ENCODE measurements at regions not wholly inside any gene's neighbourhood (a gene's known extent, or its start where the extent isn't known, plus 50 kb on each side); places are given as distances from the start of the nearest gene placed in this dataset.

DNA sequence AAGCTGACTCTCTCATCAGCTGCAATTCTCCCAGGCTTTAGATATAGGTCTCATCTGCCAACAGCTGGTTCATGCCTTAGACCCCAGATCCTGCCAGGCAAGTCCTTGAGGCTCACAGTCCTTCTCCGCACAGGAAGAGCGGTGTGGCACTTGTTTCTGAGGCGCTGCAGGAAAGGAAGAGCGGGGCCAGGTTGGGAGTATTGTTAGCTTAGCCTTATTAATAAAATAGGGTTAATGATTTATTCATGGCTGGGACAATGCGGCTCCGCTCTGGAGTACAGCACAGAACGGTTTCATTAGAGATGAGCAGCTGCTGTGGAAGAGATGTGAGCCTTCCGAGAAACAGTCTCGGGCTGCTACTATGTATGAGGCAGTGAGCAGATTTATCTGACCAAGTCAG lies 78.1 kb downstream of the FZD1 start:
- H3K27me3 ChIP-seq, result no peaks in the 10 kb centered on the region
- H3K9me3 ChIP-seq, result no peaks in the 10 kb centered on the region
- TF ChIP-seq, protein P1, sequence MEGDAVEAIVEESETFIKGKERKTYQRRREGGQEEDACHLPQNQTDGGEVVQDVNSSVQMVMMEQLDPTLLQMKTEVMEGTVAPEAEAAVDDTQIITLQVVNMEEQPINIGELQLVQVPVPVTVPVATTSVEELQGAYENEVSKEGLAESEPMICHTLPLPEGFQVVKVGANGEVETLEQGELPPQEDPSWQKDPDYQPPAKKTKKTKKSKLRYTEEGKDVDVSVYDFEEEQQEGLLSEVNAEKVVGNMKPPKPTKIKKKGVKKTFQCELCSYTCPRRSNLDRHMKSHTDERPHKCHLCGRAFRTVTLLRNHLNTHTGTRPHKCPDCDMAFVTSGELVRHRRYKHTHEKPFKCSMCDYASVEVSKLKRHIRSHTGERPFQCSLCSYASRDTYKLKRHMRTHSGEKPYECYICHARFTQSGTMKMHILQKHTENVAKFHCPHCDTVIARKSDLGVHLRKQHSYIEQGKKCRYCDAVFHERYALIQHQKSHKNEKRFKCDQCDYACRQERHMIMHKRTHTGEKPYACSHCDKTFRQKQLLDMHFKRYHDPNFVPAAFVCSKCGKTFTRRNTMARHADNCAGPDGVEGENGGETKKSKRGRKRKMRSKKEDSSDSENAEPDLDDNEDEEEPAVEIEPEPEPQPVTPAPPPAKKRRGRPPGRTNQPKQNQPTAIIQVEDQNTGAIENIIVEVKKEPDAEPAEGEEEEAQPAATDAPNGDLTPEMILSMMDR (IDR thresholded peaks at IDR 0.05), result no peak
- TF ChIP-seq POLR2AphosphoS5 (IDR thresholded peaks at IDR 0.05) (no peak), POLR2A (IDR thresholded peaks at IDR 0.05) (no peak)
- no peak overlapping the region for H3K27ac ChIP-seq
- intact Hi-C loops (cut with DNase I; ENCODE audit: low total_unique reads), result no loop called here
- H3K4me1 ChIP-seq, result no peaks in the 10 kb centered on the region
- DNase-seq (ENCODE audit: low spot score in 2 of 2), result no peak
- no peak overlapping the region for H3K4me3 ChIP-seq
- no peaks in the 10 kb centered on the region for H3K36me3 ChIP-seq

DNA sequence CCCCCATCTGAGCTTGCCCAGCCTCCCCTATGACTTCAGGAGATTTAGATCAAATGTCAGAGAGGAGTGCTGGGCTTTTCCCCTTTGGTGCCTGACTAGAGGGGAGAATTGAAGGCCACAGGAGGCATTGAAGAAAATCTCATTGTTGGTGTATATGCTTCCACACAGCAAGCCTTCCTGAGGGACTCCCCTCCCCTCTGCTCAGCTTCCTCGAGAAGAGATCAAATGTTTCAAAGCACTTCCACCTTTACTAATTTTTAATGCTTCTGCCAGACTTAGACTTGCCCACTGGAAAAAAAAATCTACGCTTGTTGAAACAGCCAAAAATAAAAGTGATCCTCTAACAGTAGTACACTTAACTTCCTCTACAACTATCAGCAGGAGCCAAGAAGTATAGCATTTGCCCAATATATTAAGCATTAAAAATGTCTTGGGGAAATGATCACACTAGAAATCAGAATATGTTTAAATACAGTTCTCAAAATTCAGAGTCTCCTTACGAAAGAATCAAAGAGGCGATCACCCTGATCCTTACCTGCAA lies 79.3 kb downstream of the FZD1 start:
- no peak overlapping the region for H3K4me3 ChIP-seq
- DNase-seq (ENCODE audit: low spot score in 2 of 2), result no peak
- no peak overlapping the region for H3K27ac ChIP-seq
- no peaks in the 10 kb centered on the region for H3K9me3 ChIP-seq
- no peaks in the 10 kb centered on the region for H3K27me3 ChIP-seq
- H3K36me3 ChIP-seq, result no peaks in the 10 kb centered on the region
- TF ChIP-seq, protein P1 (IDR thresholded peaks at IDR 0.05), result no peak
- no peak for TF ChIP-seq POLR2A (IDR thresholded peaks at IDR 0.05)
- no peak for TF ChIP-seq POLR2AphosphoS5 (IDR thresholded peaks at IDR 0.05)
- intact Hi-C loops (cut with DNase I; ENCODE audit: low total_unique reads), result no loop called here
- H3K4me1 ChIP-seq, result no peaks in the 10 kb centered on the region

DNA sequence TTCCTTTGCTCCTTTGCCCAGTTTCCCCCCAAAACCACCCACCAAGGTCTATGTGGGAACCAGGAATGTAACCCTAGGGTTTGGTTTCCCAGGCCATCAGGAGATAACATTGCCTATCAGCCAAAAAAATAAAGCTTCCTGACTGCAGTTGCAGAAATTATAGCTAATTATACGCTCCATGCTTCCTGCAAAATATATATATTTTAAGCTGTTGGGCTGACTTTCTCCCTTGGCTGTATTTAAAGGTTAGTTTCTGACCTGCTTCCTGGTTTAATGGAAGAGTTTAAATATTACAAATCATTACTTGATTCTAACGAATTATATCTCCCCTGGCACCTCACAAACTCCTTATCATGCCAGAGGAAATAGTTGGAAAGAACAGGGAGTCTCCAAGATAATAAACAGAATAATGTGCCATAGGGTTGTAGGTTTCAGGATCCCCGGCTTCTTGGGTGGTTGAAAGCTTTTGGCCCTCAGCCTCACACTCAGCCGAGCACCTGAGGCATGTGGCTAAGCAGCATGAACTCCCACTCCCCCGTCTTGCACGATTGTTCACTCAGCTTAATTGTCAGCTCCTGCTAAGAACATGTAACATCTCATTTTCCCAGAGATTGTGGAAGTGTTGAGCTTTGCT lies 79.9 kb downstream of the FZD1 start:
- no peaks in the 10 kb centered on the region for H3K4me1 ChIP-seq

DNA sequence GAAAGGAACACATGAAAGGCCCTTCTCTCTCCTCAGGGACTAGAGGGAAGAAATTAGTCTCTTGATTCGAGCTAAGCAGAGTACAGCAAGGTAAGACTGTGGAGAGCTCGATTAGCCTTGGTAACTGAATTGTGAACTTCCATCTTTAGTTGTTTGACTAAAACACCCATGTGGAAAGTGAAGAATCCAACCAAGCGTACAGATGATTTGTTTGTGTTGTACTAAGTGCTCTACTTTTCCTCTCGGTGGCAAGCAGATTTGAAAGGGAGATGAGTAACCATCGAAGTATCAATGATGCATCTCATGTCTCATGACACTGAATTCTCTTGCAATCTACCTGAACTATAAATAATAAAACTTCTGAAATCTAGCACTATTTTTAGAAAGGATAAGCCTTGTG lies 80.7 kb downstream of the FZD1 start:
- no peaks in the 10 kb centered on the region for H3K9me3 ChIP-seq
- no peak overlapping the region for H3K27ac ChIP-seq
- H3K4me3 ChIP-seq, result no peak overlapping the region
- intact Hi-C loops (cut with DNase I; ENCODE audit: low total_unique reads), result no loop called here
- no peak for DNase-seq (ENCODE audit: low spot score in 2 of 2)
- no peaks in the 10 kb centered on the region for H3K36me3 ChIP-seq
- no peaks in the 10 kb centered on the region for H3K27me3 ChIP-seq
- no peak for TF ChIP-seq POLR2A (IDR thresholded peaks at IDR 0.05)
- TF ChIP-seq POLR2AphosphoS5 (IDR thresholded peaks at IDR 0.05), result no peak
- TF ChIP-seq, protein P1 (IDR thresholded peaks at IDR 0.05), result no peak
- no peaks in the 10 kb centered on the region for H3K4me1 ChIP-seq

More for the DNA sequence above, 79.9 kb downstream of the FZD1 start:
- no peaks in the 10 kb centered on the region for H3K27me3 ChIP-seq
- no peaks in the 10 kb centered on the region for H3K9me3 ChIP-seq
- H3K4me3 ChIP-seq, result no peak overlapping the region
- intact Hi-C loops (cut with DNase I; ENCODE audit: low total_unique reads), result no loop called here
- H3K36me3 ChIP-seq, result no peaks in the 10 kb centered on the region
- TF ChIP-seq POLR2A (IDR thresholded peaks at IDR 0.05), result no peak
- TF ChIP-seq, protein P1 (IDR thresholded peaks at IDR 0.05), result no peak
- TF ChIP-seq POLR2AphosphoS5 (IDR thresholded peaks at IDR 0.05), result no peak
- no peak overlapping the region for H3K27ac ChIP-seq
- no peak for DNase-seq (ENCODE audit: low spot score in 2 of 2)

DNA sequence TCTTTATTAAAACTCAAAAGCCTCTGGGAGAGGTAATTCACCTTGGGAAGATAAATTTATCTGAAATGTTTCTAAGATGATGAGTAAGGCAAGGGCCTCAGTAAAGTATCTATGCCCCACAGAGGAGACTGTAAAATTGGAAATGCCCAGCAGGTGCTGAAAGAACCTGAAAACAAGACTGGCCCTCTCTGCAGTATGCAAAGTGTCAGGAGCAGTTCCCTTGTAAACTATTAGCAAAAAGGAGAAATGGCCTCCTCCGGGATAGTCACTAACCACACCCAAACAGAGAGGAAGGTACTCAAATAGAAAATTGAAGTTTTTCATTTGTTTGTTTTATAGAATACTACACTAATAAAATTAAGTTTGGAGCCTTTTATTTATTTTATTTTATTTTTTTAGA lies 81.2 kb downstream of the FZD1 start:
- Histone ChIP-seq H3K36me3 (no peaks in the 10 kb centered on the region), H3K4me1 (no peaks in the 10 kb centered on the region), H3K27me3 (no peaks in the 10 kb centered on the region), H3K4me3 (no peak overlapping the region), H3K9me3 (no peaks in the 10 kb centered on the region), H3K27ac (no peak overlapping the region)
- no peak for TF ChIP-seq POLR2A (IDR thresholded peaks at IDR 0.05)
- TF ChIP-seq, protein P1 (IDR thresholded peaks at IDR 0.05), result no peak
- TF ChIP-seq POLR2AphosphoS5 (IDR thresholded peaks at IDR 0.05), result no peak
- intact Hi-C loops (cut with DNase I; ENCODE audit: low total_unique reads), result no loop called here
- DNase-seq (ENCODE audit: low spot score in 2 of 2), result no peak
